Neutrophil (primary cell): ENCODE measurements at regions not wholly inside any gene's neighbourhood (a gene's known extent, or its start where the extent isn't known, plus 50 kb on each side); places are given as distances from the start of the nearest gene placed in this dataset.

Source experiments
- H3K27ac ChIP-seq: fragments of 200-600 bp; sonication (generic); 2 replicates; pipeline ENCODE4 v1.5.1; 2016; ENCODE audit warnings: mild to moderate bottlenecking, moderate library complexity
- H3K27me3 ChIP-seq: fragments of 200-600 bp; sonication (generic); 2 replicates; pipeline ENCODE4 v1.6.0; 2016; ENCODE audit warnings: mild to moderate bottlenecking
- H3K36me3 ChIP-seq: fragments of 200-600 bp; sonication (generic); 2 replicates; pipeline ENCODE4 v1.5.1; 2017
- H3K4me1 ChIP-seq, 2 experiments: fragments of 200-600 bp in 1 of 2; sonication (generic) in 1 of 2; 1 replicate in 1 of 2; 2 replicates in 1 of 2; pipeline versions ENCODE4 v1.5.1 to v1.6.1; 2013 to 2016; ENCODE audit warnings: low read depth in 1 of 2, low read length in 1 of 2, mild to moderate bottlenecking in 1 of 2, moderate library complexity in 1 of 2; ENCODE audit not compliant: control insufficient read depth in 1 of 2, insufficient read depth in 1 of 2
- H3K4me3 ChIP-seq, 2 experiments: fragments of 200-600 bp in 1 of 2; sonication (generic) in 1 of 2; 1 replicate in 1 of 2; 2 replicates in 1 of 2; pipeline ENCODE4 v1.5.1; 2013 to 2016; ENCODE audit warnings: low read depth in 1 of 2, low read length in 1 of 2, mild to moderate bottlenecking in 1 of 2, moderate library complexity in 1 of 2
- H3K9me3 ChIP-seq: fragments of 200-600 bp; sonication (generic); 2 replicates; pipeline ENCODE4 v1.5.1; 2016
- CTCF ChIP-seq: fragments of 200-600 bp; sonication (generic); IDR thresholded peaks from 2 replicates; pipeline ENCODE4 v1.5.1; 2016; ENCODE audit warnings: antibody characterized with exemption

GRCh38 chr6:140956571-140957369 is 1176.0 kb upstream of the GJE1 start:
- Histone ChIP-seq H3K36me3 (no peaks in the 10 kb centered on the region), H3K4me3 (no peak overlapping the region), H3K27ac (no peak overlapping the region), H3K27me3 (no peaks in the 10 kb centered on the region), H3K4me1 (no peaks in the 10 kb centered on the region), H3K9me3 (no peaks in the 10 kb centered on the region)
- TF ChIP-seq CTCF, result no peak

GRCh38 chr6:140940251-140940925 is 1192.3 kb upstream of the GJE1 start:
- no peaks in the 10 kb centered on the region for H3K9me3 ChIP-seq
- TF ChIP-seq CTCF, result no peak
- H3K4me1 ChIP-seq, result no peaks in the 10 kb centered on the region
- no peaks in the 10 kb centered on the region for H3K36me3 ChIP-seq
- no peak overlapping the region for H3K4me3 ChIP-seq
- H3K27ac ChIP-seq, result no peak overlapping the region
- no peaks in the 10 kb centered on the region for H3K27me3 ChIP-seq

- Histone ChIP-seq H3K9me3 (no peaks in the 10 kb centered on the region), H3K27ac (no peak overlapping the region), H3K4me1 (no peaks in the 10 kb centered on the region), H3K4me3 (no peak overlapping the region), H3K27me3 (no peaks in the 10 kb centered on the region), H3K36me3 (no peaks in the 10 kb centered on the region)
- no peak for TF ChIP-seq CTCF
Measured at GRCh38 chr6:140932909-140933308, 1199.8 kb upstream of the GJE1 start.

GRCh38 chr6:140931581-140931980 is 1201.1 kb upstream of the GJE1 start:
- Histone ChIP-seq H3K36me3 (no peaks in the 10 kb centered on the region), H3K4me3 (no peak overlapping the region), H3K4me1 (no peaks in the 10 kb centered on the region), H3K9me3 (no peaks in the 10 kb centered on the region), H3K27me3 (no peaks in the 10 kb centered on the region), H3K27ac (no peak overlapping the region)
- no peak for TF ChIP-seq CTCF

- no peaks in the 10 kb centered on the region for H3K36me3 ChIP-seq
- TF ChIP-seq CTCF, result no peak
- no peak overlapping the region for H3K4me3 ChIP-seq
- H3K4me1 ChIP-seq, result no peaks in the 10 kb centered on the region
- no peak overlapping the region for H3K27ac ChIP-seq
- no peaks in the 10 kb centered on the region for H3K27me3 ChIP-seq
- no peaks in the 10 kb centered on the region for H3K9me3 ChIP-seq
Measured at GRCh38 chr6:140929121-140929520, 1203.6 kb upstream of the GJE1 start.
